Right hindlimb (tissue), 1 donor: ENCODE measurements at regions not wholly inside any gene's neighbourhood (a gene's known extent, or its start where the extent isn't known, plus 50 kb on each side); places are given as distances from the start of the nearest gene placed in this dataset.

ENCODE experiments used
- DNase-seq: peaks from one replicate; pipeline ENCODE4 v3.0.0-alpha.2; 2018

GRCh38 chr12:102592134-102592533, 111.8 kb upstream of the IGF1 start:
- DNase-seq: no peak

GRCh38 chr12:102573237-102573636, 92.9 kb upstream of the IGF1 start:
- no peak for DNase-seq

- no peak for DNase-seq
Measured at GRCh38 chr12:102571889-102572288, 91.5 kb upstream of the IGF1 start.

GRCh38 chr12:102570256-102570655, 89.9 kb upstream of the IGF1 start:
- DNase-seq: no peak

GRCh38 chr12:102569803-102570202, 89.4 kb upstream of the IGF1 start:
- no peak for DNase-seq

GRCh38 chr12:102568276-102568675, 87.9 kb upstream of the IGF1 start:
- no peak for DNase-seq

- no peak for DNase-seq
Measured at GRCh38 chr12:102567031-102567985, 86.9 kb upstream of the IGF1 start.

- no peak for DNase-seq
Measured at GRCh38 chr12:102565555-102565954, 85.2 kb upstream of the IGF1 start.

GRCh38 chr12:102564026-102564425, 83.7 kb upstream of the IGF1 start:
- DNase-seq: no peak

GRCh38 chr12:102562836-102563425, 82.6 kb upstream of the IGF1 start:
- DNase-seq: no peak

- no peak for DNase-seq
Measured at GRCh38 chr12:102551186-102551585, 70.8 kb upstream of the IGF1 start.

GRCh38 chr12:102549691-102550090, 69.3 kb upstream of the IGF1 start:
- no peak for DNase-seq

- no peak for DNase-seq
Measured at GRCh38 chr12:102548543-102548942, 68.2 kb upstream of the IGF1 start.

- DNase-seq: no peak
Measured at GRCh38 chr12:102543494-102544485, 63.4 kb upstream of the IGF1 start.

- DNase-seq: peak; percentile 34
Measured at GRCh38 chr12:102542816-102543440, 62.6 kb upstream of the IGF1 start.

- DNase-seq: no peak
Measured at GRCh38 chr12:102540815-102541385, 60.5 kb upstream of the IGF1 start.

- DNase-seq: peak; percentile 26
Measured at GRCh38 chr12:102539651-102540553, 59.5 kb upstream of the IGF1 start.

GRCh38 chr12:102535306-102535705, 54.9 kb upstream of the IGF1 start:
- no peak for DNase-seq

GRCh38 chr12:102534899-102535298, 54.5 kb upstream of the IGF1 start:
- no peak for DNase-seq

- DNase-seq: no peak
Measured at GRCh38 chr12:102533483-102534215, 53.3 kb upstream of the IGF1 start.
